WTC11 (cell line): ENCODE measurements at regions not wholly inside any gene's neighbourhood (a gene's known extent, or its start where the extent isn't known, plus 50 kb on each side); places are given as distances from the start of the nearest gene placed in this dataset.

ENCODE experiments used
- ATAC-seq: fragments of 200-7000 bp; cut with Tn5 transposase; 2 replicates; pipeline ENCODE4 v1.10.0; 2021; ENCODE audit warnings: mild to moderate bottlenecking, moderate library complexity
- CTCF ChIA-PET: fragments of 300-600 bp; sonication (Branson Sonifier 250); formaldehyde crosslinking; loops from one replicate; lab custom pipeline; 2021; ENCODE audit warnings: antibody characterized with exemption; lab: Charles Lee
- POLR2A ChIA-PET: fragments of 350-600 bp; sonication (Branson Sonifier 250); formaldehyde crosslinking; loops from one replicate; lab custom pipeline; 2021; ENCODE audit warnings: antibody characterized with exemption; lab: Charles Lee
- DNase-seq: peaks from one replicate; pipeline ENCODE4 v3.0.0; 2021; ENCODE audit warnings: low spot score
- H3K27ac Mint-ChIP-seq: 2 replicates; pipeline ENCODE4 v1.8.0; 2021; ENCODE audit warnings: mixed read lengths
- H3K27me3 Mint-ChIP-seq: 2 replicates; pipeline ENCODE4 v1.8.0; 2021; ENCODE audit warnings: low read depth, mild to moderate bottlenecking, moderate library complexity, mixed read lengths
- H3K36me3 Mint-ChIP-seq: 2 replicates; pipeline ENCODE4 v1.8.0; 2021; ENCODE audit warnings: mixed read lengths
- H3K4me1 Mint-ChIP-seq: 2 replicates; pipeline ENCODE4 v1.8.0; 2022; ENCODE audit warnings: mixed read lengths
- H3K4me3 Mint-ChIP-seq: 2 replicates; pipeline ENCODE4 v1.8.0; 2021; ENCODE audit warnings: mild to moderate bottlenecking, moderate library complexity, mixed read lengths
- H3K9me3 Mint-ChIP-seq: 2 replicates; pipeline ENCODE4 v1.8.0; 2021; ENCODE audit warnings: mixed read lengths
- FOXP1 ChIP-seq: sonication (generic); formaldehyde crosslinking; IDR thresholded peaks from 2 replicates; pipeline ENCODE4 v1.8.0; 2022; ENCODE audit warnings: missing genetic modification reagents, mild to moderate bottlenecking, moderate library complexity, borderline replicate concordance
- JUN ChIP-seq: sonication (generic); formaldehyde crosslinking; IDR thresholded peaks from 2 replicates; pipeline ENCODE4 v1.8.0; 2023; ENCODE audit warnings: mild to moderate bottlenecking, missing genetic modification reagents
- MXD4 ChIP-seq: fragments of 250-450 bp; sonication (Bioruptor Pico); IDR thresholded peaks from 2 replicates; pipeline ENCODE4 v1.8.0; 2021; ENCODE audit warnings: mild to moderate bottlenecking, moderate library complexity, borderline replicate concordance
- NR3C1 ChIP-seq: sonication (generic); formaldehyde crosslinking; conservative IDR thresholded peaks from 2 replicates; pipeline ENCODE4 v1.8.1; 2023; ENCODE audit warnings: low read depth, mild to moderate bottlenecking, missing genetic modification reagents
- SMAD4 ChIP-seq: sonication (generic); formaldehyde crosslinking; IDR thresholded peaks from 2 replicates; pipeline ENCODE4 v1.8.0; 2022; ENCODE audit warnings: mild to moderate bottlenecking, missing genetic modification reagents
- ZNF121 ChIP-seq: sonication (generic); formaldehyde crosslinking; IDR thresholded peaks from 2 replicates; pipeline ENCODE4 v1.8.0; 2023; ENCODE audit warnings: missing genetic modification reagents
- TF ChIP-seq, protein P1 (sequence below): sonication (generic); formaldehyde crosslinking; IDR thresholded peaks from 2 replicates; pipeline ENCODE4 v1.8.1; 2023; ENCODE audit warnings: mild to moderate bottlenecking, missing genetic modification reagents, moderate library complexity
- TF ChIP-seq, protein P2 (sequence below): sonication (generic); formaldehyde crosslinking; IDR thresholded peaks from 2 replicates; pipeline ENCODE4 v1.8.1; 2023; ENCODE audit warnings: mild to moderate bottlenecking, moderate library complexity, missing genetic modification reagents
- TF ChIP-seq, protein P3 (sequence below): sonication (generic); formaldehyde crosslinking; IDR thresholded peaks from 2 replicates; pipeline ENCODE4 v1.8.1; 2023; ENCODE audit warnings: mild to moderate bottlenecking, missing genetic modification reagents, borderline replicate concordance
- TF ChIP-seq, protein P4 (sequence below): sonication (generic); formaldehyde crosslinking; conservative IDR thresholded peaks from 2 replicates; pipeline ENCODE4 v1.8.1; 2022; ENCODE audit warnings: mild to moderate bottlenecking, missing genetic modification reagents
- TF ChIP-seq, protein P5 (sequence below): sonication (generic); formaldehyde crosslinking; conservative IDR thresholded peaks from 2 replicates; pipeline ENCODE4 v1.8.1; 2023; ENCODE audit warnings: mild to moderate bottlenecking, low read depth, missing genetic modification reagents, moderate library complexity
- TF ChIP-seq, protein P6 (sequence below): sonication (generic); formaldehyde crosslinking; IDR thresholded peaks from 2 replicates; pipeline ENCODE4 v1.8.0; 2022; ENCODE audit warnings: mild to moderate bottlenecking, missing genetic modification reagents
- TF ChIP-seq, protein P7 (sequence below): sonication (generic); formaldehyde crosslinking; IDR thresholded peaks from 2 replicates; pipeline ENCODE4 v1.8.0; 2023; ENCODE audit warnings: mild to moderate bottlenecking, missing genetic modification reagents
- TF ChIP-seq, protein P8 (sequence below): sonication (generic); formaldehyde crosslinking; IDR thresholded peaks from 2 replicates; pipeline ENCODE4 v1.8.1; 2022; ENCODE audit warnings: low read depth, mild to moderate bottlenecking, moderate library complexity, missing genetic modification reagents, borderline replicate concordance

DNA sequence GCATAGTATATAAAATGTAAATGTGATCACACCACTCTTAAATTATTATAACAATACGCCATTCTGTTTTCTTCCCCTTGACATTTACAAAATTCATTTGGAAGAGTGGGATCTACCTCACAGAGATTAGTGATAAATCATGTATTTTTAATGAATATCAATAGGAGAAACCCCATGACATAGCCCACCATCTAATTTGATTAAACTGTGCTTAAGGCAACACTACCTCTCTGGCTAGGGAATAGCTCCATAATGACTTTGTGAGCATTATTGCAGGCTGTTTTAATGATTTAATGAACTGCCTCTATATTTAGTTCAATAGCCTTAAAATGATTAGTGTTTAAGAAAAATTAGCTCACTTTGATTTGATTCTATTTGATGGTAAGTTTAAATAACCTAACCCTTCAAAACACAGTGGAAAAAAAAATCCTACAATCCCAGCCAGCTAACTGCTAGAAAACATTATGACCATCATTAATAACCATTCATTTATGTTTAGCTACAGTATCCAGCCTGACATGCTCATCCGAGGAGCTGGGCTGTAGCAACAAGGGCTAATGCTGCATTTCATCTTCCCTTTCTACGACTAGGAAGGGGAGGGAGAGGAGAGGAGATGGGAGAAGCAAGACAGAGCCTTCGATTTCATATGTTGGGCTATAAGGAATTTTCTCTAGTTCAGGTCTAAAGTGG is 75.3 kb upstream of the BCL11A start:
- Mint-ChIP-seq H3K4me3 (no peak overlapping the region), H3K27me3 (peaks cover 6% of the 10 kb centered on the region; the same call in 1 of the 2 replicates), H3K9me3 (no peaks in the 10 kb centered on the region), H3K4me1 (peaks cover 43% of the 10 kb centered on the region), H3K27ac (no peak overlapping the region), H3K36me3 (no peaks in the 10 kb centered on the region)
- ChIA-PET CTCF (interaction anchor here (0.9 to 2.0 kb wide), 3 partner anchors 14 to 46 kb away, joined by 3 to 17 read pairs (median 4); no protein-coding TSS in a partner anchor), POLR2A (no interaction called here)
- TF ChIP-seq SMAD4 (CRISPR knock-in tag) (no peak), ZNF121 (no peak)
- ATAC-seq (peak; percentile 32), DNase-seq (no peak)

DNA sequence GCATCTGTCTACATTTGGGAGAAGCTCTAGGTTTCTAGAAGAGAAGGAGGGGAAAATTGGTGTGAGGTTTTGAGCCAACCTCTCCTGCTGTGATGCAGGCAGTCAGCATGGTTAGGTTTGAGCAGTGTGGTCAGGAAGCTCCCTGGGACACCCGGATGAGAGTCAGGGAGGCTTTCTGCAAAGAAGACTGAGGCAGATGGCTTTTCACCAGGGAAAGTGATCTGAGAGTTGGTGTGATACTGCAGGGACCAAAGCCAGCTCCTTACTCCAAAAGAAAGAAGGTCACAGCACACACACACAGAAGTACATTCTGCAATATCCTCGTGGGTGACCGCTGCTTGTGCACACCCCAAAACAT is 75.8 kb upstream of the BCL11A start:
- DNase-seq = no peak
- H3K27me3 Mint-ChIP-seq = peaks cover 9% of the 10 kb centered on the region
- H3K9me3 Mint-ChIP-seq = no peaks in the 10 kb centered on the region
- peak; percentile 57 for ATAC-seq
- H3K27ac Mint-ChIP-seq = no peak overlapping the region
- ChIA-PET POLR2A (no interaction called here), CTCF (interaction anchor here (0.9 to 2.0 kb wide), 3 partner anchors 14 to 45 kb away, joined by 3 to 17 read pairs (median 4); no protein-coding TSS in a partner anchor)
- H3K4me1 Mint-ChIP-seq = peaks cover 46% of the 10 kb centered on the region
- TF ChIP-seq, protein P1, sequence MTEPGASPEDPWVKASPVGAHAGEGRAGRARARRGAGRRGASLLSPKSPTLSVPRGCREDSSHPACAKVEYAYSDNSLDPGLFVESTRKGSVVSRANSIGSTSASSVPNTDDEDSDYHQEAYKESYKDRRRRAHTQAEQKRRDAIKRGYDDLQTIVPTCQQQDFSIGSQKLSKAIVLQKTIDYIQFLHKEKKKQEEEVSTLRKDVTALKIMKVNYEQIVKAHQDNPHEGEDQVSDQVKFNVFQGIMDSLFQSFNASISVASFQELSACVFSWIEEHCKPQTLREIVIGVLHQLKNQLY (CRISPR knock-in tag) = no peak
- H3K4me3 Mint-ChIP-seq = no peak overlapping the region
- no peaks in the 10 kb centered on the region for H3K36me3 Mint-ChIP-seq

DNA sequence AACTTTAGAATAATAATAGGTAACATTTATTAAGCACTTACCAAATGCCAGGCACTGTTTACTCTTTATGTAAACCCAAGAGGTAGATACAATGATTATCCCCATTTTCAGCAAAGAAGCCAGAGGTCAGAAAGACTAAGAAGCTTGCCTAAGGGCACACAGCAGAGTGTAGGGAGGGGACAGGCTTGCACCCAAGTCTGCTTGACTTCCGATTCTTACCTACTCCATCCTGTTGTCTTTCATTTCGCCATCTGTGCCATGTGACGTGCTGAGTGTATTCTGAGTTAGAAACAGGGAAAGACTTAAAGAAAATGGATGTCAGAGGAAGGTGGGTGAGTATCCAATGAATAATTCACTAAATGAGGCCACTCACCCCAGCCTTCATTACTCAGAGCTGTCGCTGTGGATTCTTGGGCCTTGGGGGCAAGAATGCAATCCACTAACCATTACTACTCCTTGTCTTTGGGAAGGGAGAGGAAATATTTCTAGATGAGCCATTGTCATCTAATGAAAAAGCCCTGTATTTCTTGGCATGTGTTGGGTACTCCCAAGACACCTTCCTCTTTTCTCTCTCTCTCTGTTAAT is 76.4 kb upstream of the BCL11A start:
- Mint-ChIP-seq H3K4me3 (no peak overlapping the region), H3K9me3 (no peaks in the 10 kb centered on the region), H3K4me1 (peaks cover 46% of the 10 kb centered on the region), H3K36me3 (no peaks in the 10 kb centered on the region), H3K27ac (no peak overlapping the region), H3K27me3 (peaks cover 15% of the 10 kb centered on the region)
- ChIA-PET POLR2A (no interaction called here), CTCF (interaction anchor here (0.9 to 2.0 kb wide), 2 partner anchors 13 to 45 kb away, joined by 4 to 17 read pairs; no protein-coding TSS in a partner anchor)
- DNase-seq (no peak), ATAC-seq (no peak)
- TF ChIP-seq, protein P2, sequence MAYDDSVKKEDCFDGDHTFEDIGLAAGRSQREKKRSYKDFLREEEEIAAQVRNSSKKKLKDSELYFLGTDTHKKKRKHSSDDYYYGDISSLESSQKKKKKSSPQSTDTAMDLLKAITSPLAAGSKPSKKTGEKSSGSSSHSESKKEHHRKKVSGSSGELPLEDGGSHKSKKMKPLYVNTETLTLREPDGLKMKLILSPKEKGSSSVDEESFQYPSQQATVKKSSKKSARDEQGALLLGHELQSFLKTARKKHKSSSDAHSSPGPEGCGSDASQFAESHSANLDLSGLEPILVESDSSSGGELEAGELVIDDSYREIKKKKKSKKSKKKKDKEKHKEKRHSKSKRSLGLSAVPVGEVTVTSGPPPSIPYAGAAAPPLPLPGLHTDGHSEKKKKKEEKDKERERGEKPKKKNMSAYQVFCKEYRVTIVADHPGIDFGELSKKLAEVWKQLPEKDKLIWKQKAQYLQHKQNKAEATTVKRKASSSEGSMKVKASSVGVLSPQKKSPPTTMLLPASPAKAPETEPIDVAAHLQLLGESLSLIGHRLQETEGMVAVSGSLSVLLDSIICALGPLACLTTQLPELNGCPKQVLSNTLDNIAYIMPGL (CRISPR knock-in tag) = no peak
- no peak for TF ChIP-seq JUN (CRISPR knock-in tag)
- TF ChIP-seq, protein P3, sequence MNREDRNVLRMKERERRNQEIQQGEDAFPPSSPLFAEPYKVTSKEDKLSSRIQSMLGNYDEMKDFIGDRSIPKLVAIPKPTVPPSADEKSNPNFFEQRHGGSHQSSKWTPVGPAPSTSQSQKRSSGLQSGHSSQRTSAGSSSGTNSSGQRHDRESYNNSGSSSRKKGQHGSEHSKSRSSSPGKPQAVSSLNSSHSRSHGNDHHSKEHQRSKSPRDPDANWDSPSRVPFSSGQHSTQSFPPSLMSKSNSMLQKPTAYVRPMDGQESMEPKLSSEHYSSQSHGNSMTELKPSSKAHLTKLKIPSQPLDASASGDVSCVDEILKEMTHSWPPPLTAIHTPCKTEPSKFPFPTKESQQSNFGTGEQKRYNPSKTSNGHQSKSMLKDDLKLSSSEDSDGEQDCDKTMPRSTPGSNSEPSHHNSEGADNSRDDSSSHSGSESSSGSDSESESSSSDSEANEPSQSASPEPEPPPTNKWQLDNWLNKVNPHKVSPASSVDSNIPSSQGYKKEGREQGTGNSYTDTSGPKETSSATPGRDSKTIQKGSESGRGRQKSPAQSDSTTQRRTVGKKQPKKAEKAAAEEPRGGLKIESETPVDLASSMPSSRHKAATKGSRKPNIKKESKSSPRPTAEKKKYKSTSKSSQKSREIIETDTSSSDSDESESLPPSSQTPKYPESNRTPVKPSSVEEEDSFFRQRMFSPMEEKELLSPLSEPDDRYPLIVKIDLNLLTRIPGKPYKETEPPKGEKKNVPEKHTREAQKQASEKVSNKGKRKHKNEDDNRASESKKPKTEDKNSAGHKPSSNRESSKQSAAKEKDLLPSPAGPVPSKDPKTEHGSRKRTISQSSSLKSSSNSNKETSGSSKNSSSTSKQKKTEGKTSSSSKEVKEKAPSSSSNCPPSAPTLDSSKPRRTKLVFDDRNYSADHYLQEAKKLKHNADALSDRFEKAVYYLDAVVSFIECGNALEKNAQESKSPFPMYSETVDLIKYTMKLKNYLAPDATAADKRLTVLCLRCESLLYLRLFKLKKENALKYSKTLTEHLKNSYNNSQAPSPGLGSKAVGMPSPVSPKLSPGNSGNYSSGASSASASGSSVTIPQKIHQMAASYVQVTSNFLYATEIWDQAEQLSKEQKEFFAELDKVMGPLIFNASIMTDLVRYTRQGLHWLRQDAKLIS (CRISPR knock-in tag) = no peak
- TF ChIP-seq, protein P4, sequence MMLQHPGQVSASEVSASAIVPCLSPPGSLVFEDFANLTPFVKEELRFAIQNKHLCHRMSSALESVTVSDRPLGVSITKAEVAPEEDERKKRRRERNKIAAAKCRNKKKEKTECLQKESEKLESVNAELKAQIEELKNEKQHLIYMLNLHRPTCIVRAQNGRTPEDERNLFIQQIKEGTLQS = no peak
- TF ChIP-seq FOXP1 (CRISPR knock-in tag) = no peak
- TF ChIP-seq, protein P5, sequence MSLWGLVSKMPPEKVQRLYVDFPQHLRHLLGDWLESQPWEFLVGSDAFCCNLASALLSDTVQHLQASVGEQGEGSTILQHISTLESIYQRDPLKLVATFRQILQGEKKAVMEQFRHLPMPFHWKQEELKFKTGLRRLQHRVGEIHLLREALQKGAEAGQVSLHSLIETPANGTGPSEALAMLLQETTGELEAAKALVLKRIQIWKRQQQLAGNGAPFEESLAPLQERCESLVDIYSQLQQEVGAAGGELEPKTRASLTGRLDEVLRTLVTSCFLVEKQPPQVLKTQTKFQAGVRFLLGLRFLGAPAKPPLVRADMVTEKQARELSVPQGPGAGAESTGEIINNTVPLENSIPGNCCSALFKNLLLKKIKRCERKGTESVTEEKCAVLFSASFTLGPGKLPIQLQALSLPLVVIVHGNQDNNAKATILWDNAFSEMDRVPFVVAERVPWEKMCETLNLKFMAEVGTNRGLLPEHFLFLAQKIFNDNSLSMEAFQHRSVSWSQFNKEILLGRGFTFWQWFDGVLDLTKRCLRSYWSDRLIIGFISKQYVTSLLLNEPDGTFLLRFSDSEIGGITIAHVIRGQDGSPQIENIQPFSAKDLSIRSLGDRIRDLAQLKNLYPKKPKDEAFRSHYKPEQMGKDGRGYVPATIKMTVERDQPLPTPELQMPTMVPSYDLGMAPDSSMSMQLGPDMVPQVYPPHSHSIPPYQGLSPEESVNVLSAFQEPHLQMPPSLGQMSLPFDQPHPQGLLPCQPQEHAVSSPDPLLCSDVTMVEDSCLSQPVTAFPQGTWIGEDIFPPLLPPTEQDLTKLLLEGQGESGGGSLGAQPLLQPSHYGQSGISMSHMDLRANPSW (CRISPR knock-in tag) = no peak
- TF ChIP-seq, protein P6, sequence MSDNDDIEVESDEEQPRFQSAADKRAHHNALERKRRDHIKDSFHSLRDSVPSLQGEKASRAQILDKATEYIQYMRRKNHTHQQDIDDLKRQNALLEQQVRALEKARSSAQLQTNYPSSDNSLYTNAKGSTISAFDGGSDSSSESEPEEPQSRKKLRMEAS = no peak
- TF ChIP-seq MXD4 (CRISPR knock-in tag) = no peak
- TF ChIP-seq, protein P7, sequence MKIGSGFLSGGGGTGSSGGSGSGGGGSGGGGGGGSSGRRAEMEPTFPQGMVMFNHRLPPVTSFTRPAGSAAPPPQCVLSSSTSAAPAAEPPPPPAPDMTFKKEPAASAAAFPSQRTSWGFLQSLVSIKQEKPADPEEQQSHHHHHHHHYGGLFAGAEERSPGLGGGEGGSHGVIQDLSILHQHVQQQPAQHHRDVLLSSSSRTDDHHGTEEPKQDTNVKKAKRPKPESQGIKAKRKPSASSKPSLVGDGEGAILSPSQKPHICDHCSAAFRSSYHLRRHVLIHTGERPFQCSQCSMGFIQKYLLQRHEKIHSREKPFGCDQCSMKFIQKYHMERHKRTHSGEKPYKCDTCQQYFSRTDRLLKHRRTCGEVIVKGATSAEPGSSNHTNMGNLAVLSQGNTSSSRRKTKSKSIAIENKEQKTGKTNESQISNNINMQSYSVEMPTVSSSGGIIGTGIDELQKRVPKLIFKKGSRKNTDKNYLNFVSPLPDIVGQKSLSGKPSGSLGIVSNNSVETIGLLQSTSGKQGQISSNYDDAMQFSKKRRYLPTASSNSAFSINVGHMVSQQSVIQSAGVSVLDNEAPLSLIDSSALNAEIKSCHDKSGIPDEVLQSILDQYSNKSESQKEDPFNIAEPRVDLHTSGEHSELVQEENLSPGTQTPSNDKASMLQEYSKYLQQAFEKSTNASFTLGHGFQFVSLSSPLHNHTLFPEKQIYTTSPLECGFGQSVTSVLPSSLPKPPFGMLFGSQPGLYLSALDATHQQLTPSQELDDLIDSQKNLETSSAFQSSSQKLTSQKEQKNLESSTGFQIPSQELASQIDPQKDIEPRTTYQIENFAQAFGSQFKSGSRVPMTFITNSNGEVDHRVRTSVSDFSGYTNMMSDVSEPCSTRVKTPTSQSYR = no peak
- TF ChIP-seq, protein P8, sequence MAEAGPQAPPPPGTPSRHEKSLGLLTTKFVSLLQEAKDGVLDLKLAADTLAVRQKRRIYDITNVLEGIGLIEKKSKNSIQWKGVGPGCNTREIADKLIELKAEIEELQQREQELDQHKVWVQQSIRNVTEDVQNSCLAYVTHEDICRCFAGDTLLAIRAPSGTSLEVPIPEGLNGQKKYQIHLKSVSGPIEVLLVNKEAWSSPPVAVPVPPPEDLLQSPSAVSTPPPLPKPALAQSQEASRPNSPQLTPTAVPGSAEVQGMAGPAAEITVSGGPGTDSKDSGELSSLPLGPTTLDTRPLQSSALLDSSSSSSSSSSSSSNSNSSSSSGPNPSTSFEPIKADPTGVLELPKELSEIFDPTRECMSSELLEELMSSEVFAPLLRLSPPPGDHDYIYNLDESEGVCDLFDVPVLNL (CRISPR knock-in tag) = no peak
- no peak for TF ChIP-seq NR3C1 (CRISPR knock-in tag)
